Stomach (tissue), 8 donors: ENCODE measurements at regions not wholly inside any gene's neighbourhood (a gene's known extent, or its start where the extent isn't known, plus 50 kb on each side); places are given as distances from the start of the nearest gene placed in this dataset.
"Not testable (repeated sequence)": the region's sequence is repeated elsewhere in the genome, so short reads cannot be mapped to it uniquely, and the experiment has no call there.

ENCODE experiments used
- DNase-seq, 2 donors: peaks; one replicate each; pipeline versions ENCODE4 v3.0.0 to v3.0.0-alpha.2; 2013 to 2019
- H3K27ac ChIP-seq, 5 donors: fragments of 200-600 bp in 4 of 5; sonication (generic) in 4 of 5; one replicate each; pipeline ENCODE4 v1.5.1; 2013 to 2019; ENCODE audit warnings: mild to moderate bottlenecking in 1 of 5, moderate library complexity in 1 of 5
- H3K27me3 ChIP-seq, 3 donors: fragments of 200-600 bp; sonication (generic); one replicate each; pipeline ENCODE4 v1.5.1; 2017 to 2019; ENCODE audit warnings: mixed run types in 1 of 3
- H3K36me3 ChIP-seq, 4 donors: fragments of 200-600 bp; sonication (generic); 1 replicate in 3 of 4; 2 replicates in 1 of 4; pipeline ENCODE4 v1.5.1; 2016 to 2019
- H3K4me1 ChIP-seq, 4 donors: fragments of 200-600 bp; sonication (generic); one replicate each; pipeline ENCODE4 v1.5.1; 2016 to 2019
- H3K4me3 ChIP-seq, 4 donors: fragments of 200-600 bp; sonication (generic) in 3 of 4; one replicate each; pipeline ENCODE4 v1.5.1; 2016 to 2019; ENCODE audit warnings: mild to moderate bottlenecking in 1 of 4
- H3K9me3 ChIP-seq, 4 donors: fragments of 200-600 bp; sonication (generic); one replicate each; pipeline ENCODE4 v1.5.1; 2016 to 2019
- CTCF ChIP-seq, 7 experiments: fragments of 450-650 bp in 4 of 7; fragments of 200-600 bp in 3 of 7; sonication (generic) in 3 of 7; IDR thresholded peaks; one replicate each; pipeline ENCODE4 v1.5.1; 2016 to 2019; ENCODE audit warnings: antibody characterized with exemption in 7 of 7, control low read depth in 2 of 7, mild to moderate bottlenecking in 1 of 7
- EP300 ChIP-seq: sonication (generic); formaldehyde crosslinking; IDR thresholded peaks from one replicate; pipeline ENCODE4 v1.6.1; 2017; ENCODE audit warnings: antibody characterized with exemption
- POLR2A ChIP-seq, 4 donors: fragments of 450-650 bp; IDR thresholded peaks; one replicate each; pipeline ENCODE4 v1.6.1; 2016; ENCODE audit warnings: antibody characterized with exemption in 4 of 4, control low read depth in 2 of 4, mild to moderate bottlenecking in 1 of 4, moderate library complexity in 1 of 4
- POLR2AphosphoS5 ChIP-seq, 3 donors: sonication (generic); formaldehyde crosslinking; IDR thresholded peaks; one replicate each; pipeline ENCODE4 v1.6.1; 2016; ENCODE audit warnings: antibody characterized with exemption in 3 of 3
- WGBS, 5 donors: extraction: QIAGEN DNeasy Blood & Tissue Kit in 3 of 5; methylation state at CpG; one replicate each; pipeline versions ENCODE4 v1.1.5 to v1.1.7; 2013 to 2018; 5-methylcytosine and 5-hydroxymethylcytosine counted together
- intact Hi-C: fragments of 100-400 bp; cut with DNase I; formaldehyde crosslinking; loops from one replicate; pipeline ENCODE4 v1.15.1; 2023; ENCODE audit warnings: low total_unique reads
- donor health status: healthy with polysubstance abuse.
- donor health status: Bipolar disorder and iron deficiency.
- donor health status: healthy.

GRCh38 chr5:167378894-167379723, 912.3 kb upstream of the WWC1 start:
- no peak overlapping the region for H3K4me3 ChIP-seq
- H3K36me3 ChIP-seq = no peaks in the 10 kb centered on the region
- TF ChIP-seq EP300 = no peak
- TF ChIP-seq POLR2AphosphoS5 (IDR thresholded peaks at IDR 0.05) = no peak
- 40 to 56% (median 53%) methylated on average over 9 of the region's 9 CpGs for WGBS, 5 donors
- no peaks in the 10 kb centered on the region for H3K27me3 ChIP-seq
- intact Hi-C loops = no loop called here
- H3K27ac ChIP-seq = no peak overlapping the region
- peak in 1 of 2 donors; percentile 21 for DNase-seq
- no peaks in the 10 kb centered on the region for H3K4me1 ChIP-seq
- no peaks in the 10 kb centered on the region for H3K9me3 ChIP-seq

DNA sequence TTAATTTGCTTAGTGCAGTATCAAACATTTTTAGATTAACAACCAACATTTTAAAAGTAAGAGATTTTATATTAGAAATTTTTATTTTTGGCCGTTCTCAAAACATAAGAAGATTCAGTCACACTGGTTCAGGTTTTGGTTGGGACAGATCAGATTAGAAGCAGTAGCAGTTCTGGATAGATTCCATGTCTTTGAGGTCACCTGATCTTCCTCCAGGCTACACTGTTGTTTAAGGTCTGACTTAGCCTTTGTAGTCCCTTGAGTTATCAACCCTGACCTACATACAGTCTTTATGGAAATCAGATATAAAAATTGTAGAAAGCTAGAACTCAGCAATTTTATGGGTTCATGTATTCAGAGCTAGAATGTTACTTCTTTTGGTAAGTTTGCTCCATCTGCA, 910.0 kb upstream of the WWC1 start:
- H3K4me3 ChIP-seq = no peak overlapping the region
- no peak for TF ChIP-seq POLR2A (IDR thresholded peaks at IDR 0.05)
- TF ChIP-seq POLR2AphosphoS5 (IDR thresholded peaks at IDR 0.05) = no peak
- TF ChIP-seq CTCF (IDR thresholded peaks at IDR 0.05) = no peak
- TF ChIP-seq EP300 = no peak

DNA sequence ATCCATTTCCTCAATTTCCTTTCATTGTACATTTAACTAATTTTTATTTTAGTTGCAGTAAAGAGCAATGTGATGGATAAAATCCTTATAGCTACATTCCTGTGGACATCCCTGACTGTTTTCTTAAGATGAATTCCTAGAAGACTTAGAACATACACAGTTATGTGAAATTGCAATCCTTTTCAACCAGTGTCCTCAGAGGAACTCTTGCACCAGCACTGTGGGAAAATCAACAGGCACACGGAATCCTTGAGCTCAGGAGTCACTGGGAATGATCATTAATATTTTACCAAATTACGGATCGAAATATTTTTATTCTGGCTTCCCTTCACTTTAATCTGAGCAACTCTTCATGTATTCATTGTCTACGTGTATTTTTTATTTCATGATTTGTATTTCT, 901.9 kb upstream of the WWC1 start:
- WGBS, 5 donors = 59 to 89% (median 79%) methylated on average over 4 of the region's 4 CpGs
- intact Hi-C loops = no loop called here
- Histone ChIP-seq H3K36me3 (no peaks in the 10 kb centered on the region), H3K4me1 (no peaks in the 10 kb centered on the region), H3K27ac (no peak overlapping the region), H3K27me3 (no peaks in the 10 kb centered on the region), H3K9me3 (no peaks in the 10 kb centered on the region), H3K4me3 (no peak overlapping the region)
- DNase-seq = no peak
- no peak for TF ChIP-seq POLR2AphosphoS5 (IDR thresholded peaks at IDR 0.05)
- no peak for TF ChIP-seq EP300
- TF ChIP-seq POLR2A (IDR thresholded peaks at IDR 0.05) = no peak
- TF ChIP-seq CTCF (IDR thresholded peaks at IDR 0.05) = no peak

More for the DNA sequence above, 910.0 kb upstream of the WWC1 start:
- DNase-seq = no peak
- Histone ChIP-seq H3K9me3 (no peaks in the 10 kb centered on the region), H3K4me1 (no peaks in the 10 kb centered on the region), H3K27me3 (no peaks in the 10 kb centered on the region), H3K36me3 (no peaks in the 10 kb centered on the region), H3K27ac (no peak overlapping the region)
- intact Hi-C loops = no loop called here
- WGBS, 5 donors = 59 to 76% (median 67%) methylated on average over 1 of the region's 1 CpG

GRCh38 chr5:167391286-167391685, 900.2 kb upstream of the WWC1 start:
- H3K9me3 ChIP-seq, intact Hi-C loops, H3K27me3 ChIP-seq, H3K4me1 ChIP-seq, H3K27ac ChIP-seq, H3K4me3 ChIP-seq, DNase-seq, H3K36me3 ChIP-seq: not testable (repeated sequence)
- 61 to 84% (median 77%) methylated on average over 4 of the region's 4 CpGs for WGBS, 5 donors

GRCh38 chr5:167392240-167392639, 899.2 kb upstream of the WWC1 start:
- H3K9me3 ChIP-seq = peaks cover 0 to 4% (median 0%) of the 10 kb centered on the region in 4 donors
- no peak for TF ChIP-seq CTCF (IDR thresholded peaks at IDR 0.05)
- TF ChIP-seq POLR2AphosphoS5 (IDR thresholded peaks at IDR 0.05) = no peak
- no peak for TF ChIP-seq EP300
- no peak for TF ChIP-seq POLR2A (IDR thresholded peaks at IDR 0.05)
- H3K4me3 ChIP-seq = no peak overlapping the region
- H3K36me3 ChIP-seq = no peaks in the 10 kb centered on the region
- H3K27me3 ChIP-seq = no peaks in the 10 kb centered on the region
- H3K27ac ChIP-seq = no peak overlapping the region
- H3K4me1 ChIP-seq = no peaks in the 10 kb centered on the region
- intact Hi-C loops = no loop called here
- no peak for DNase-seq
- 43 to 63% (median 52%) methylated on average over 5 of the region's 5 CpGs for WGBS, 5 donors
